ENCODE measurements at regions not wholly inside any gene's neighbourhood (a gene's known extent, or its start where the extent isn't known, plus 50 kb on each side); places are given as distances from the start of the nearest gene placed in this dataset.

GRCh38 chr20:59435518-59435917 is 135.1 kb downstream of the EDN3 start:
- Histone ChIP-seq H3K27me3 (ENCODE audit: insufficient read depth, low read depth, severe bottlenecking) (no peaks in the 10 kb centered on the region), H3K27ac (peak overlapping the region; percentile 83), H3K9me3 (ENCODE audit: severe bottlenecking) (peaks cover 5% of the 10 kb centered on the region), H3K36me3 (no peaks in the 10 kb centered on the region), H3K4me3 (ENCODE audit: low read depth, low read length) (no peak overlapping the region)
- TF ChIP-seq CTCF (IDR thresholded peaks at IDR 0.05; ENCODE audit: low read depth, low read length), result no peak
- peak; percentile 74 for DNase-seq

GRCh38 chr20:59437601-59438031 is 137.2 kb downstream of the EDN3 start:
- no peaks in the 10 kb centered on the region for H3K27me3 ChIP-seq (ENCODE audit: insufficient read depth, low read depth, severe bottlenecking)
- no peaks in the 10 kb centered on the region for H3K36me3 ChIP-seq
- H3K4me3 ChIP-seq (ENCODE audit: low read depth, low read length), result no peak overlapping the region
- no peak for TF ChIP-seq CTCF (IDR thresholded peaks at IDR 0.05; ENCODE audit: low read depth, low read length)
- no peak for DNase-seq
- peaks cover 5% of the 10 kb centered on the region for H3K9me3 ChIP-seq (ENCODE audit: severe bottlenecking)
- H3K27ac ChIP-seq, result peak overlapping the region; percentile 83

GRCh38 chr20:59438201-59438600 is 137.8 kb downstream of the EDN3 start:
- peaks cover 5% of the 10 kb centered on the region for H3K9me3 ChIP-seq (ENCODE audit: severe bottlenecking)
- no peak for DNase-seq
- H3K36me3 ChIP-seq, result no peaks in the 10 kb centered on the region
- no peak for TF ChIP-seq CTCF (IDR thresholded peaks at IDR 0.05; ENCODE audit: low read depth, low read length)
- peak overlapping the region; percentile 83 for H3K27ac ChIP-seq
- no peaks in the 10 kb centered on the region for H3K27me3 ChIP-seq (ENCODE audit: insufficient read depth, low read depth, severe bottlenecking)
- H3K4me3 ChIP-seq (ENCODE audit: low read depth, low read length), result no peak overlapping the region

GRCh38 chr20:59439243-59439642 is 138.8 kb downstream of the EDN3 start:
- Histone ChIP-seq H3K36me3 (no peaks in the 10 kb centered on the region), H3K9me3 (ENCODE audit: severe bottlenecking) (no peaks in the 10 kb centered on the region), H3K4me3 (ENCODE audit: low read depth, low read length) (no peak overlapping the region), H3K27ac (no peak overlapping the region), H3K27me3 (ENCODE audit: insufficient read depth, low read depth, severe bottlenecking) (no peaks in the 10 kb centered on the region)
- no peak for DNase-seq
- TF ChIP-seq CTCF (IDR thresholded peaks at IDR 0.05; ENCODE audit: low read depth, low read length), result no peak

- no peaks in the 10 kb centered on the region for H3K36me3 ChIP-seq
- H3K4me3 ChIP-seq (ENCODE audit: low read depth, low read length), result no peak overlapping the region
- no peak overlapping the region for H3K27ac ChIP-seq
- TF ChIP-seq CTCF (IDR thresholded peaks at IDR 0.05; ENCODE audit: low read depth, low read length), result no peak
- no peak for DNase-seq
- no peaks in the 10 kb centered on the region for H3K27me3 ChIP-seq (ENCODE audit: insufficient read depth, low read depth, severe bottlenecking)
- no peaks in the 10 kb centered on the region for H3K9me3 ChIP-seq (ENCODE audit: severe bottlenecking)
Measured at GRCh38 chr20:59441306-59441705, 140.9 kb downstream of the EDN3 start.
